ENCODE measurements at regions not wholly inside any gene's neighbourhood (a gene's known extent, or its start where the extent isn't known, plus 50 kb on each side); places are given as distances from the start of the nearest gene placed in this dataset.

GRCh38 chr5:16392718-16393117 lies 72.9 kb downstream of the ZNF622 start:
- POLR2A ChIA-PET: no interaction called here
- 14% methylated on average over 1 of the region's 3 CpGs for WGBS (ENCODE audit: insufficient coverage)
- Histone ChIP-seq H3K4me1 (ENCODE audit: control insufficient read depth in 1 of 2, extremely low read depth in 1 of 2, insufficient read depth in 2 of 2, low read length in 2 of 2) (no peaks in the 10 kb centered on the region), H3K27ac (ENCODE audit: low read length) (no peak overlapping the region), H3K4me3 (ENCODE audit: control insufficient read depth in 1 of 2, extremely low read depth in 1 of 2, low read length in 1 of 2) (no peak overlapping the region), H3K9me3 (no peaks in the 10 kb centered on the region), H3K27me3 (replicated peaks in 1 of 2; ENCODE audit: control insufficient read depth in 2 of 2, extremely low read depth in 1 of 2, insufficient read depth in 2 of 2, low read length in 1 of 2) (no peaks in the 10 kb centered on the region), H3K36me3 (ENCODE audit: control insufficient read depth in 2 of 2, extremely low read depth in 1 of 2, insufficient read depth in 1 of 2, low read length in 1 of 2) (no peaks in the 10 kb centered on the region)
- H3K4me3 Mint-ChIP-seq: no peak overlapping the region
- DNase-seq: no peak
- H3K27ac Mint-ChIP-seq: no peak overlapping the region
- no peaks in the 10 kb centered on the region for H3K36me3 Mint-ChIP-seq
- H3K9me3 Mint-ChIP-seq: peaks cover 0 to 4% (median under 1%) of the 10 kb centered on the region in 3 donors
- CTCF ChIA-PET: no interaction called here
- H3K27me3 Mint-ChIP-seq: peaks cover 2 to 9% of the 10 kb centered on the region in 2 donors
- H3K4me1 Mint-ChIP-seq: no peaks in the 10 kb centered on the region
- ATAC-seq (replicated peaks in 1 of 4): no peak

GRCh38 chr5:16391858-16392649 lies 73.5 kb downstream of the ZNF622 start:
- H3K27ac ChIP-seq (ENCODE audit: low read length): no peak overlapping the region
- no peak overlapping the region for H3K27ac Mint-ChIP-seq
- no peaks in the 10 kb centered on the region for H3K9me3 ChIP-seq
- CTCF ChIA-PET: no interaction called here
- POLR2A ChIA-PET: no interaction called here
- H3K9me3 Mint-ChIP-seq: peaks cover 0 to 4% (median 0%) of the 10 kb centered on the region in 3 donors
- H3K4me1 Mint-ChIP-seq: no peaks in the 10 kb centered on the region
- peaks cover 3 to 9% of the 10 kb centered on the region in 2 donors for H3K27me3 Mint-ChIP-seq
- no peaks in the 10 kb centered on the region for H3K4me1 ChIP-seq (ENCODE audit: control insufficient read depth in 1 of 2, extremely low read depth in 1 of 2, insufficient read depth in 2 of 2, low read length in 2 of 2)
- no peaks in the 10 kb centered on the region for H3K36me3 Mint-ChIP-seq
- WGBS (ENCODE audit: insufficient coverage): no CpG with 5 or more reads among the region's 8 CpGs
- H3K36me3 ChIP-seq (ENCODE audit: control insufficient read depth in 2 of 2, extremely low read depth in 1 of 2, insufficient read depth in 1 of 2, low read length in 1 of 2): no peaks in the 10 kb centered on the region
- ATAC-seq (replicated peaks in 1 of 4) (no peak), DNase-seq (no peak)
- no peak overlapping the region for H3K4me3 Mint-ChIP-seq
- no peak overlapping the region for H3K4me3 ChIP-seq (ENCODE audit: control insufficient read depth in 1 of 2, extremely low read depth in 1 of 2, low read length in 1 of 2)
- H3K27me3 ChIP-seq (replicated peaks in 1 of 2; ENCODE audit: control insufficient read depth in 2 of 2, extremely low read depth in 1 of 2, insufficient read depth in 2 of 2, low read length in 1 of 2): no peaks in the 10 kb centered on the region

- CTCF ChIA-PET: no interaction called here
- Mint-ChIP-seq H3K27me3 (peaks cover 6 to 15% of the 10 kb centered on the region in 2 donors), H3K27ac (no peak overlapping the region), H3K36me3 (no peaks in the 10 kb centered on the region), H3K4me1 (no peaks in the 10 kb centered on the region), H3K9me3 (no peaks in the 10 kb centered on the region), H3K4me3 (no peak overlapping the region)
- Histone ChIP-seq H3K4me1 (ENCODE audit: control insufficient read depth in 1 of 2, extremely low read depth in 1 of 2, insufficient read depth in 2 of 2, low read length in 2 of 2) (no peaks in the 10 kb centered on the region), H3K36me3 (ENCODE audit: control insufficient read depth in 2 of 2, extremely low read depth in 1 of 2, insufficient read depth in 1 of 2, low read length in 1 of 2) (no peaks in the 10 kb centered on the region), H3K27me3 (replicated peaks in 1 of 2; ENCODE audit: control insufficient read depth in 2 of 2, extremely low read depth in 1 of 2, insufficient read depth in 2 of 2, low read length in 1 of 2) (no peaks in the 10 kb centered on the region), H3K27ac (ENCODE audit: low read length) (no peak overlapping the region), H3K9me3 (no peaks in the 10 kb centered on the region), H3K4me3 (ENCODE audit: control insufficient read depth in 1 of 2, extremely low read depth in 1 of 2, low read length in 1 of 2) (no peak overlapping the region)
- DNase-seq (no peak), ATAC-seq (replicated peaks in 1 of 4) (no peak)
- POLR2A ChIA-PET: no interaction called here
- WGBS (ENCODE audit: insufficient coverage): no CpG with 5 or more reads among the region's 1 CpG
Observed at GRCh38 chr5:16390825-16391224, 74.8 kb downstream of the ZNF622 start.

- Mint-ChIP-seq H3K27me3 (peaks cover 6 to 19% of the 10 kb centered on the region in 2 donors), H3K27ac (no peak overlapping the region), H3K9me3 (no peaks in the 10 kb centered on the region), H3K36me3 (no peaks in the 10 kb centered on the region), H3K4me1 (no peaks in the 10 kb centered on the region), H3K4me3 (no peak overlapping the region)
- Histone ChIP-seq H3K27me3 (replicated peaks in 1 of 2; ENCODE audit: control insufficient read depth in 2 of 2, extremely low read depth in 1 of 2, insufficient read depth in 2 of 2, low read length in 1 of 2) (no peaks in the 10 kb centered on the region), H3K4me1 (ENCODE audit: control insufficient read depth in 1 of 2, extremely low read depth in 1 of 2, insufficient read depth in 2 of 2, low read length in 2 of 2) (no peaks in the 10 kb centered on the region), H3K9me3 (no peaks in the 10 kb centered on the region), H3K36me3 (ENCODE audit: control insufficient read depth in 2 of 2, extremely low read depth in 1 of 2, insufficient read depth in 1 of 2, low read length in 1 of 2) (no peaks in the 10 kb centered on the region), H3K4me3 (ENCODE audit: control insufficient read depth in 1 of 2, extremely low read depth in 1 of 2, low read length in 1 of 2) (no peak overlapping the region), H3K27ac (ENCODE audit: low read length) (no peak overlapping the region)
- ChIA-PET POLR2A (no interaction called here), CTCF (no interaction called here)
- ATAC-seq (replicated peaks in 1 of 4) (no peak), DNase-seq (no peak)
- WGBS (ENCODE audit: insufficient coverage): 50% methylated on average over 1 of the region's 3 CpGs
Observed at GRCh38 chr5:16385516-16386090, 80.0 kb downstream of the ZNF622 start.

GRCh38 chr5:16384804-16385203 lies 80.8 kb downstream of the ZNF622 start:
- no peaks in the 10 kb centered on the region for H3K27me3 ChIP-seq (replicated peaks in 1 of 2; ENCODE audit: control insufficient read depth in 2 of 2, extremely low read depth in 1 of 2, insufficient read depth in 2 of 2, low read length in 1 of 2)
- peaks cover 6 to 12% of the 10 kb centered on the region in 2 donors for H3K27me3 Mint-ChIP-seq
- CTCF ChIA-PET: no interaction called here
- H3K36me3 Mint-ChIP-seq: no peaks in the 10 kb centered on the region
- no peaks in the 10 kb centered on the region for H3K36me3 ChIP-seq (ENCODE audit: control insufficient read depth in 2 of 2, extremely low read depth in 1 of 2, insufficient read depth in 1 of 2, low read length in 1 of 2)
- no peaks in the 10 kb centered on the region for H3K9me3 ChIP-seq
- no peak overlapping the region for H3K4me3 Mint-ChIP-seq
- WGBS (ENCODE audit: insufficient coverage): 64% methylated on average over 1 of the region's 4 CpGs
- DNase-seq (no peak), ATAC-seq (replicated peaks in 1 of 4) (no peak)
- POLR2A ChIA-PET: no interaction called here
- H3K9me3 Mint-ChIP-seq: no peaks in the 10 kb centered on the region
- H3K27ac Mint-ChIP-seq: no peak overlapping the region
- H3K4me3 ChIP-seq (ENCODE audit: control insufficient read depth in 1 of 2, extremely low read depth in 1 of 2, low read length in 1 of 2): no peak overlapping the region
- H3K4me1 Mint-ChIP-seq: no peaks in the 10 kb centered on the region
- no peak overlapping the region for H3K27ac ChIP-seq (ENCODE audit: low read length)
- H3K4me1 ChIP-seq (ENCODE audit: control insufficient read depth in 1 of 2, extremely low read depth in 1 of 2, insufficient read depth in 2 of 2, low read length in 2 of 2): no peaks in the 10 kb centered on the region

- H3K36me3 ChIP-seq (ENCODE audit: control insufficient read depth in 2 of 2, extremely low read depth in 1 of 2, insufficient read depth in 1 of 2, low read length in 1 of 2): no peaks in the 10 kb centered on the region
- H3K27ac ChIP-seq (ENCODE audit: low read length): no peak overlapping the region
- no peaks in the 10 kb centered on the region for H3K4me1 ChIP-seq (ENCODE audit: control insufficient read depth in 1 of 2, extremely low read depth in 1 of 2, insufficient read depth in 2 of 2, low read length in 2 of 2)
- no peak overlapping the region for H3K4me3 ChIP-seq (ENCODE audit: control insufficient read depth in 1 of 2, extremely low read depth in 1 of 2, low read length in 1 of 2)
- H3K9me3 ChIP-seq: no peaks in the 10 kb centered on the region
- ChIA-PET POLR2A (no interaction called here), CTCF (no interaction called here)
- Mint-ChIP-seq H3K27ac (no peak overlapping the region), H3K4me3 (no peak overlapping the region), H3K9me3 (no peaks in the 10 kb centered on the region), H3K4me1 (no peaks in the 10 kb centered on the region), H3K27me3 (peaks cover 6 to 13% of the 10 kb centered on the region in 2 donors), H3K36me3 (no peaks in the 10 kb centered on the region)
- no peak for ATAC-seq (replicated peaks in 1 of 4)
- DNase-seq: no peak
- WGBS (ENCODE audit: insufficient coverage): 63% methylated on average over 1 of the region's 5 CpGs
- H3K27me3 ChIP-seq (replicated peaks in 1 of 2; ENCODE audit: control insufficient read depth in 2 of 2, extremely low read depth in 1 of 2, insufficient read depth in 2 of 2, low read length in 1 of 2): no peaks in the 10 kb centered on the region
Observed at GRCh38 chr5:16384222-16384621, 81.4 kb downstream of the ZNF622 start.
